BJ (cell line): ENCODE measurements at regions not wholly inside any gene's neighbourhood (a gene's known extent, or its start where the extent isn't known, plus 50 kb on each side); places are given as distances from the start of the nearest gene placed in this dataset.
"Not testable (repeated sequence)": the region's sequence is repeated elsewhere in the genome, so short reads cannot be mapped to it uniquely, and the experiment has no call there.

Experiments
- CTCF ChIA-PET: fragments of 350-600 bp; formaldehyde crosslinking; extraction: SDS; loops from one replicate; lab custom pipeline; 2021; ENCODE audit warnings: antibody characterized with exemption, inconsistent platforms; lab: Yijun Ruan, JAX
- POLR2A ChIA-PET: fragments of 300-600 bp; sonication (Branson Sonifier 250); formaldehyde crosslinking; extraction: SDS; loops from one replicate; lab custom pipeline; 2021; ENCODE audit warnings: antibody characterized with exemption; lab: Charles Lee
- DNase-seq: peaks from one replicate; pipeline ENCODE4 v3.0.0-alpha.2; 2011; ENCODE audit warnings: low read depth
- H3K27me3 ChIP-seq: 2 replicates; pipeline ENCODE4 v1.6.0; 2011; ENCODE audit warnings: low read length; ENCODE audit not compliant: control insufficient read depth, insufficient read depth
- H3K36me3 ChIP-seq: 2 replicates; pipeline ENCODE4 v1.5.1; 2011; ENCODE audit warnings: low read length; ENCODE audit not compliant: control insufficient read depth, insufficient read depth
- H3K4me3 ChIP-seq: 2 replicates; pipeline ENCODE4 v1.5.1; 2011; ENCODE audit warnings: low read depth, mild to moderate bottlenecking, control low read depth, low read length
- CTCF ChIP-seq: IDR thresholded peaks from 2 replicates; pipeline ENCODE4 v1.5.1; 2011; ENCODE audit warnings: low read depth, mild to moderate bottlenecking, control low read depth, inconsistent platforms, low read length, moderate library complexity; ENCODE audit not compliant: insufficient read depth

GRCh38 chr1:169046671-169047070 lies 59.8 kb upstream of the ATP1B1 start:
- Histone ChIP-seq H3K27me3 (0 out of 2 replicates have a peak, but pooled peaks cover 1% of the 10 kb centered on the region), H3K4me3 (no peak overlapping the region), H3K36me3 (no peaks in the 10 kb centered on the region)
- POLR2A ChIA-PET: no interaction called here
- TF ChIP-seq CTCF: no peak
- CTCF ChIA-PET: no interaction called here
- DNase-seq: no peak

- Histone ChIP-seq H3K27me3 (0 out of 2 replicates have a peak, but pooled peaks cover 1% of the 10 kb centered on the region), H3K36me3 (no peaks in the 10 kb centered on the region), H3K4me3 (no peak overlapping the region)
- DNase-seq: no peak
- ChIA-PET CTCF (no interaction called here), POLR2A (no interaction called here)
- no peak for TF ChIP-seq CTCF
These were observed 59.4 kb upstream of the ATP1B1 start for GRCh38 chr1:169047074-169047473.

GRCh38 chr1:169048043-169048442 lies 58.4 kb upstream of the ATP1B1 start:
- H3K36me3 ChIP-seq: no peaks in the 10 kb centered on the region
- DNase-seq: no peak
- TF ChIP-seq CTCF: no peak
- POLR2A ChIA-PET: no interaction called here
- CTCF ChIA-PET: no interaction called here
- H3K27me3 ChIP-seq: 0 out of 2 replicates have a peak, but pooled peaks cover 1% of the 10 kb centered on the region
- H3K4me3 ChIP-seq: no peak overlapping the region

- DNase-seq: no peak
- POLR2A ChIA-PET: no interaction called here
- CTCF ChIA-PET: interaction anchor here (0.9 to 1.6 kb wide), 2 partner anchors 12 to 446 kb away, joined by 3 to 5 read pairs; no protein-coding TSS in a partner anchor
- Histone ChIP-seq H3K36me3 (no peaks in the 10 kb centered on the region), H3K27me3 (0 out of 2 replicates have a peak, but pooled peaks cover 1% of the 10 kb centered on the region), H3K4me3 (no peak overlapping the region)
- no peak for TF ChIP-seq CTCF
These were observed 57.1 kb upstream of the ATP1B1 start for GRCh38 chr1:169049258-169049938.

- no peaks in the 10 kb centered on the region for H3K36me3 ChIP-seq
- POLR2A ChIA-PET: no interaction called here
- CTCF ChIA-PET: interaction anchor here (1.0 kb wide), 1 partner anchor 9 kb away, joined by 3 read pairs; no protein-coding TSS in a partner anchor
- DNase-seq: no peak
- H3K27me3 ChIP-seq: no peaks in the 10 kb centered on the region
- H3K4me3 ChIP-seq: no peak overlapping the region
- TF ChIP-seq CTCF: no peak
These were observed 55.3 kb upstream of the ATP1B1 start for GRCh38 chr1:169051171-169051570.

- CTCF ChIA-PET: interaction anchor here (1.0 kb wide), 1 partner anchor 8 kb away, joined by 3 read pairs; no protein-coding TSS in a partner anchor
- POLR2A ChIA-PET, DNase-seq, H3K36me3 ChIP-seq, H3K27me3 ChIP-seq, H3K4me3 ChIP-seq: not testable (repeated sequence)
These were observed 54.3 kb upstream of the ATP1B1 start for GRCh38 chr1:169052171-169052570.
